ENCODE measurements at regions not wholly inside any gene's neighbourhood (a gene's known extent, or its start where the extent isn't known, plus 50 kb on each side); places are given as distances from the start of the nearest gene placed in this dataset.

DNA sequence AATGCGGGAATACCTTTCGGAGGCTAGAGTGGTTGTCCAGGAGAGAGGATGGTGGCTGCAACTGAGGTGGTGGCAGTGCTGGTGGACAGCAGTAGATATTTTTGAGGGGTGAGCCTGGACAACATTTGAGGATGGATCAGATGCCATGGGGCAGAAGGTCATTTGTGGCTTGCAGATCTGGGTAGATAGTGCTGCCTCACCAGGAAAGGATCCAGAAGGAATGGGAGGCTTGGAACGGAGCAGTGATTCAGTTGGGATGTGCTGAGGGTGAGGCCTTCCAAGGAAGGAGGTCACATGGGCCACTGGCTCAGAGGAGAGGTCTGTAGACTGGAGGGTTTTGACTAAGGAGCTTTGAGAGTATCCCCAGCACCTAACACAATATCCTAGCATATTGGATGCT, 110.8 kb upstream of the KAZN start:
- TF ChIP-seq, protein P1, sequence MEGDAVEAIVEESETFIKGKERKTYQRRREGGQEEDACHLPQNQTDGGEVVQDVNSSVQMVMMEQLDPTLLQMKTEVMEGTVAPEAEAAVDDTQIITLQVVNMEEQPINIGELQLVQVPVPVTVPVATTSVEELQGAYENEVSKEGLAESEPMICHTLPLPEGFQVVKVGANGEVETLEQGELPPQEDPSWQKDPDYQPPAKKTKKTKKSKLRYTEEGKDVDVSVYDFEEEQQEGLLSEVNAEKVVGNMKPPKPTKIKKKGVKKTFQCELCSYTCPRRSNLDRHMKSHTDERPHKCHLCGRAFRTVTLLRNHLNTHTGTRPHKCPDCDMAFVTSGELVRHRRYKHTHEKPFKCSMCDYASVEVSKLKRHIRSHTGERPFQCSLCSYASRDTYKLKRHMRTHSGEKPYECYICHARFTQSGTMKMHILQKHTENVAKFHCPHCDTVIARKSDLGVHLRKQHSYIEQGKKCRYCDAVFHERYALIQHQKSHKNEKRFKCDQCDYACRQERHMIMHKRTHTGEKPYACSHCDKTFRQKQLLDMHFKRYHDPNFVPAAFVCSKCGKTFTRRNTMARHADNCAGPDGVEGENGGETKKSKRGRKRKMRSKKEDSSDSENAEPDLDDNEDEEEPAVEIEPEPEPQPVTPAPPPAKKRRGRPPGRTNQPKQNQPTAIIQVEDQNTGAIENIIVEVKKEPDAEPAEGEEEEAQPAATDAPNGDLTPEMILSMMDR (conservative IDR thresholded peaks at IDR 0.05), result no peak
- TF ChIP-seq EZH2 (IDR thresholded peaks at IDR 0.05; ENCODE audit: low read depth), result no peak

All from PC-9 (cell line).